ENCODE measurements at regions not wholly inside any gene's neighbourhood (a gene's known extent, or its start where the extent isn't known, plus 50 kb on each side); places are given as distances from the start of the nearest gene placed in this dataset.

DNA sequence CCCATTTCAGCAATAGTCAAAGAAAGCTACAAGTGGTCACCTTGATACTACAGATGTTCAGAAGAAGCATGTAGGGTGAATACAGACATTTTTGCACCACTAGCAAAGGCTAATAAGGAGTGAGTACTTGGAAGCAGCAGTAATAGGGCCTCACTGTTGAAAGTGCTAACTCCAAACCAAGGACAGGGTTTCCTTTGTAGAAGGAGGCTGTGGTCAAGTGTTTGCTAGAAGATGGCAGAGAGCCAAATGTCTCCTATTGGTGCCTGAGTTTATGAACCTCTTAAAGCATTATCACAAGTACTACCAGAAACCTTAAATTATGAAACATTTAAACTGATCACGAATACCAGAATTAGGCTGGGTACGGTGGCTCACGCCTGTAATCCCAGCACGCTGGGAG, 308.1 kb downstream of the ZEB2 start:
- DNase-seq = peak; percentile 0

DNA sequence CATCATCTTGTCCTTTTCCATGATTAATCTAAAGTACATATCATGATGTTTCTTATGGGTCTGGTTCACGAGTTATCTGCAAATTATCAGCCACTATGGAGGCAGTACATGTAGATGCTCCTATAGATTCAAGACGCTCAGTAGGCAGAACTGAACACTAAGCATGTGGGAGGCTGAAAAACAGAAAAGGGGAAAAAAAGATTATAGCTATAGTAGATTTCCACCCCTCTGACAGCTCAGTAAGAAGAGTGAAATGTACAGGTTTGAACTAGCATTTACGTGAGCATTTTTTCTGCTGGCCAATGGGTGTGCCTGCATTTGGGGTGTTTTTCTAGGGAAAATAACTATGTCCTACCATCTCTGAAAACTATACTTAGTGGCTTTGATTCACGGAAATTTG, 308.9 kb downstream of the ZEB2 start:
- no peak for DNase-seq

DNA sequence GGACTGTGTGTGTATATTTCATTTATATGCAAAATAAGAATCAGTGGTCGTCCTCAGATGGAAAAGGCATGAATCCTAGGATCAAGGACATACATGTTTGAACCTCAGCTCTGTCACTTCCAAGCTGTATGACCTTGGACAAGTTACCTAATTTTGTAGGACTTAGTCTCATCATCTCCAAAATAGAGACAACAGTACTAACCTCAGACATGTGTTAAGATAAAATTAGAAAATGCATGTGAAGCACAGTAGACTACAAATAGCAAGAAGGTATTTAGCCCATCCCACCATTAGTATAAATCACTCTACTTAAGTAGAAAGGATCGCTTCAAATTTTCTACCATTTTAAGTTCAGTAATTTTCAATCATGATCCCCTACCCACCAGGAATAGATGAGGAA, 309.8 kb downstream of the ZEB2 start:
- no peak for DNase-seq

DNA sequence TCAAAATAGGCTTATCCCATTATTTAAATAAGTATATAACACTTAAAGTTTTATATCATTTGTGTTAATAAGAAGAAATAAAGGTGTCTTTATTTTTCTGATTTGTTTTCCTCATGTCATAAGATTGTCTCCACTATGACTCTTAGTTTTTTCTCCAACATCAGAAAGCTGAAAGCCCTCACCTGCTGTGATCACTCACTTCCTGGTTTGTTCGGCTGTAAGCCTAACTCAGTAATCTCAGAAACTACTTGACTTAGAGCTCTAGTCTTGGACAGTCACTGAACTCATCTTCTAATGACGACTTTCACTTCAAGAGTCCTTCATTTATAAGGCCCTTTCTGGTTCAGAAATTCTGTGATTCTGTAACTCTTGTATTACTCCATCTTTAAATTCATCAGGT, 311.0 kb downstream of the ZEB2 start:
- peak; percentile 0 for DNase-seq

DNA sequence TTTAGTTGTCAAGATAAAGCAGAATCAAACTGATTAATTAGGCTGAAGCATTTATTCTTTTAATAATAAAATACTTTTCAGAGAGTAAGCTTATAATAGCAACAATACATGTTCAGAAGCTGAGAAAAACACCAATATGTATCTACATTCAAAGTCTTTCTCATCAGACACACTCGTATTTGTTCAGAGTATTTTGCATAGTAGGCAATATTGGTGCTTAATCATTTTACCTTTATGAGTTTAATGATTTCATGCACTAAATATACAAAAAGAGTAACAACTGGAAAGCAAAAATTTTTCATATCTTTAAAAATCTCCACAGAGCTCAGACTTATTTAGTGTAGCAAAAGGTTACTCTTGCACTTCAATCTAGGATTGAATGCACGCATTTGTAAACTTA, 313.9 kb downstream of the ZEB2 start:
- no peak for DNase-seq

DNA sequence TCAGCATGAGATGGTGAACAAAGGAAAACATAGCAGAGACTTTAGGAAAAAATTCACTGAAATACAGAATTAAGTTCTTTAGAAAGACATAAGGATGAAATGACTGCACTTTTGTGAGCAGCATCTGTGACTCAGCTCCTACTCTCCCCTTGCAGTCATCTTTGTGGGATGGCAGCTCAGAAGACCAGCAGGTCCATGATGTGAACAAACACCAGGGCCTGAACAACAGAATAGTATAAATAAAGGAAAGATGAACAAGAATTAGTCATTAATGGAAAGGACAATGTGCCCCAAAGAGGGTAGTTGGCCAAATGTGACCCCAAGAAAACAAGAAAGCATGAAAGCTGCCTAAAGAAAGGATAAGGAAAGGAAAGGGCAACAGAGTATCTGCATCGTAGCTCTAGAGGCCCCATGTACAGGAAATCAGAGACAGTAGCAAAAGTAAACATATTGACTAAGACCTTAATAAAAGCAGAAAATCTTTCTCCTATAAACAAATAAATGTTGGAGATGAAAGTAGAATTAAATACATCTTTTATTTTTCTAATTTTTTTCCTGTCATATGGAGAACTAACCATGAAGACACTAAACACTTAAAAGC, 318.0 kb downstream of the ZEB2 start:
- no peak for DNase-seq

DNA sequence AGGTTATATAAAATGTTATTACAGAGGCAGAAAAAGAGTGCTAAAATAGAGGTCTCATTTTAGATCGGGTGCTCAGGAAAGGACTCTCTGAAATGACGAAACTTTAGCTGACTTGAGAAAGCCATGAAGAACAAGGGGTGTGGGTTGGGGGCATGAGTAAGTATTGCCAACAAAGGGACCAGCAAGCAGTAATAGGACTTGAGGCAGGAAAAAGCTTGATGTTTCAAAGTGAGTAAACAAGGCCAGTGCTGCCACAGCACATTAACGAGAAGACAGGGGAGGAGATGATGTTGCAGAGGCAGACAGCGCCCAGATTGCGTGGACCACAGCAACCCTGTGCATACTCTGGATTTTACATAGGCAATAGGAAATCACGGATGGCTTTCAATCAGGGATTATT, 318.8 kb downstream of the ZEB2 start:
- DNase-seq = no peak

DNA sequence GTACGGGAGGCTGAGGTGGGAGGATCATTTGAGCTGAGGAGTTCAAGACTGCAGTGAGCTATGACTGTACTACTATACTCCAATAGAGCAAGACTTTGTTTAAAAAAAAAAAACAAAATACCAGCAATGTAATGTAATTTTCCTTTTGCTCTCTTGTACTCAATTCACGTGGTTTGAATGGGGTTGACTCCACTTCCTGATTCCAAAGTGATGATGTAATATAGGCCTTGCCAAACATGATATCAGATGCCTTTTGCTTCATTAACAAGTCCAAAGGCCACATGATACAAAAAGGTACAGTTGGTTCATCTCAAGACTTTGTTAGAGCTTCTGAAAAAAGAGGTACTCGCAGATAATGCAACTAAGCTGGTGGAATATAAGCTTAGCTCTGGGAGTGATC, 321.8 kb downstream of the ZEB2 start:
- DNase-seq = peak; percentile 25

DNA sequence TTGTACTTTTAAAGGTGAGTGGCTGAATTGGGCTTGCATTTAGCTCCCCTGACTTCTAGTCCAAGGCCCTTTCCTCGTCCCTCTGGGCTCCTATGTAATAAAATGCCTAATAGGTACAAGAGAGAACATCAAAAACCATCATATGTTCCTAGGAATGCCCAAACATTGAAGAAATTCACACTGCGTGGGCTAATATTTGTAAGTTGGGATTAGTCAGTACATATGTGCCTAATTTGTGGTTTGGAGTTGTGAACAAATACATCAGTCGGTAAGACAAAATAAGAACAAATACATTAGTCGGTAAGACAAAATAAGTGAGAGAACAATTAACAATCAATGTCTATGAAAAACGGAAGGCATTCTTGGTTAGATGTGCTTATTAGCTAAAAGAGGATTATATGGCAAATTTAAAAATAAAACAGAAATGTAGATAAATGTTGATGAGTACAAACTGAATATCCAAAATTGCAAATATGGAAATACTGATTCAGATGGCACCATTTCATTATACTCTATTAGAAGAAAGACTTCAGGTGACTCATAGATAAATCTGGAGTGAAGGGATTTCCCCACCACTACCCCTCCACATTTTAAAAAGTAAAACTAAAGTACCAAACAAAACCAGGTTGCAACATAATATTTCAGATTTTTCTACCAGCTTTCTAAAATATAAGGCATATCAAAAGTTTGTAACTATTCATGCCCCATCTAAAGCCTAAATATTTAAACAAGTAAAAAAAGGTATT, 325.4 kb downstream of the ZEB2 start:
- no peak for DNase-seq

DNA sequence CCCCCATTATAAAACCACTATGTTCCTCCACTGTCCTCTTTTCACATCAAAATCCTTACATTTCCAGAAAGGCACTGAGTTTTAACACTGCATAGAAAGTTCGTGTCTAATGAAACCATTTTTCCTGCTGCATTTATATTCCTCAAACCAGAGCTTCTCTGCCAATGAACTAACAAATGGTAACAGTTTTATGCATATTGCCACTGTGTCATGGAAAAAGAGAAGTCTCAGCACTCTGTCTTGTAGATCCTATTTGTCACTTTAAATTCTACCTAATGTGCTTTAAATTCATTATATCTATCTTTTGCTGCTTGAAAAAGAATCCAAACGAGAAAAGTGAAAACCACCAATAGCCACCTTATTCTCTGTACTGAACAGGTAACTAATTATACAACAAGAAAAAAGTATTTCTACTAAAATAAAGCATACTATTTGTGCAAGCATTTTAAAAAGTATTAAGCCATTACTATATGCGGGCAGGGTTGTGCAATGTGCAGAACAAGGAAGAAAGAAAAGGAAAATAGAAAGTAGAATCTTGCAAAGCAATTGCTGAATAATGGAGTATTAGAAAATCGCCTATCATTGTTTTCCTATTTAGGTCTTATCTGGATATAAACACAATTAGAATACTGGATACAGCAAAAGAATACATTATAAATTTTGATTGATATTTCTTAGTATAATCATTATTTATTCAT, 328.9 kb downstream of the ZEB2 start:
- DNase-seq = no peak

DNA sequence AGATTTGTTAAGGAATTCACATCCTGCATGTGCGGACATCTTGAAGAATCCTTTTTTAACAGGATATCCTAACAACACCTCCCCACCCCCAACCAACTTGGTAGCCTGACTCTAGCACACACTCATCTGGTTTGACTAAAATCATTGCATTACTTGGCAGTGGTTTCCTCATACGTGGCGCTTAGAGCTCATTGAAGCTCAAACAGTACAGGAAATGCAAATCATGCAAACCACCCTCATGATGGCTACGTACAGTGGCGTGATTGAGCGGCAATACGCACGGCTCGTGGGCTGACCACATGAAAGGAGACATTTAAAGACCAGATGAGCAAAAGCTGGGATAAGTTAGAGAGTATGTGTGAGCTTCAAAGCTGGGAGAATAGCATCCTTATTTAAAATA, 336.2 kb downstream of the ZEB2 start:
- no peak for DNase-seq

DNA sequence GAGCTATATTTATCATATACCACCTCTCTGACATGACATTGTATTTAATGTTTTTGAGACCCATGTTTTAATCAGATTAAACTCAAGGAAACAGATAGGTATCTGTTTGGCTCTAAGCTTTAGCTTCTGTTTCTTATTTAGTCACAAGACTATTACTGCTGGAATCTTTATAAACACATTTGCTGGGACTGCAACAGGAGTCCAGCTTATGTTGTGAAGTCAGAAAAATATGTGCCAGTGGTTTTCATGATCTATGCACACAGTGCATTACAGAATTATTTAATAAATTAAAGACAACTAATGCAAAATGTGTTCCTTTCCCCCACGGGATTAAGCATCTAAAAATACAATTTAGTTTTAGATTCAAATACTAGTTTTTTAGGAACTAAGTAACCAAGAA, 338.9 kb downstream of the ZEB2 start:
- no peak for DNase-seq

DNA sequence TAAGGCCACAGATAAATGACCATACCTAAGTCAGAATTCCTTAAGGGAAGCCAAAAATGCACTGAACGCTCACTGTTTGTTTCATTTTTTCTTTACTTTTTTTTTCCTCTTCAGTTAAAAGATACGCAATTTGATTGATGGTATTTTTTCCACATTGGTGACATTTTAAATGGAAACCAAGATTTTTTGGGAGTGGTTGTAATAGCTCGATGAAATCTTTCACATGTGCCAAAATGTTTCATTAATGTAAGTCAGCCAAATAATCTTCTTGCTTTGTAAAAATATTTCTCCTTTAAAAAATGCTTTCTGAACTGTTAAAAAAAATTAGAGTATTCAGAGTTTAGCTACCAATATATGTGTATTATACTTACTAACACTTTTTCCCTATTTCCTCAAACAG, 339.8 kb downstream of the ZEB2 start:
- no peak for DNase-seq

DNA sequence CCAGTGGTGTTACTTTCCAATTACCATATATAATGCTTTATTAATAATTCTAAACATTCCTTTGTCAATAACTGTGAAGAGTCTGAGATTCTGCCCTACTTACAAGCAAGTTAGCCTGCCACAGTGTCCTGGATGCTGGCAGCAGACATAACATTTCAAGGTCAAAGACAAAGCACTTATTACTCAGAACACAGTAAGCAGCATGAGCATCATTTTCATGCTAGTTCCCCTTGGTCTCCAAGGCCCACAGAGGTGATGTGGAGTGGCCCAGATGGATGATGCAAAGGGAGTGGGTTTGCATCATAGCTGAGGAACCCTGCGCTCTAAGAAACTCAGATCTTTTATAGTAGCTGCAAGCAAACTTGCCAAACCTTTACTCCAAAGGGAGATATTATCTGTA, 349.7 kb downstream of the ZEB2 start:
- DNase-seq = no peak

DNA sequence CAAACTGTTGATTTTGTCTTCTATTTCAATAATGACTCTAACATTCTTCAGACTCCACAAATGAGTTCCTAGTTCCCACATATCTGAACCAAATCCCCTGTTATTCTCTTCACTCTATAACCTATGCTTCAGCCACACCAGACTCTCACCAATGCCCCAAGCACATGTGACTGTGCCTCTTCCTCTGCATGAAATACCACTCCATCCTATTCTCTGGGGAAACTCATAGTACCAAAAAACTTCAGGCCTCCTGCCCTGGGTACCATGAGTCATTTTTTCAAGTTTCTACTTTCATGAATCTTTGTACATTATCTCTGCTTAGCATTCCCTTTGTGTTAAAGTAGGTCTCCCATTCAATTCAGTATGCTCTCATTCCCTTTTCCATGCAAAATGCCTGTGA, 353.2 kb downstream of the ZEB2 start:
- DNase-seq = no peak

DNA sequence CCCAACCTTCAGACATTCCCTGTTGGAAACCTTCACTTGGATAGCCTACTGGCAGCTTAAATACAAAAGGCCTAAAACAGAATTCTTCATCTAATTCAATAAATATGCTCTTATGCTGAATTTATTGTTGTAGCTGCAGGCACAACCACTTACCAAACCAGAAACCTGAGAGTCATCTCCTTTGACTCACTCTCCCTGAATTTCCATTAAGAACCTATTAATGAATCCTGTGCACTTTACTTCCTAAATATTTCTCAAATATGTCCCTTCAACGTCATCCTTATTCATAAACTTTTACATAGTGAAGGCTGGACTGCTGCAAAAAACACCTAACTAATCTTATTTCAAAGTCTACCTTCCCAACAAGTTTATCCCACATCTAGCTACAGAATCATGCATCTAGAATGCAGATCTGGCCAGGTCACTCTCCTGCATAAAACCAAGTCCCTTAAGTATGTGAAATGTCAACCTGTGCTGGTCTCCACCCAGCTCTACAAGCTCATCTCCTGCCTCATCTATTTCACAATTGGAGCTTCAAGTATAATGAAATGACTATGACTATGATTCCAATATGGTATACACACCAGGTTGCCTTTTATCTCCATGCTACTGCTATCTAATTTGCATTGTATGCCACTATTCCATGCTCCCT, 354.2 kb downstream of the ZEB2 start:
- no peak for DNase-seq

DNA sequence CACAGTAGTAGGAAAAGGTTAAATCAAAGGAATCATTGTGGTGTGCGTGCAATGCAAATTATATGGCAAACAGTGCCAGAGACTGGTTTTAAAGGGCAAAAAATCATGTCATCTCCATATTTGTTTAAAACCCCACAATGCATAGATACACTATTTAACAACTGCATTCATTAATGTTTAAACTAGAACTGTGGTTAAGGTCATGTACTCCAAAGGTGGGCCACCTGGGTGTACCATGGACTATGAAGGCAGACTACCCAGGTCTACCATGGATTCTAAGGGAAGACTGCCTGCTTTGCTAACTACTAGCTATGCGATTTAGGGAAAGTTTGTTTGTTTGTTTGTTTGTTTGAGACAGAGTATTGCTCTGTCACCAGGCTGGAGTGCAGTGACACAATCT, 356.3 kb downstream of the ZEB2 start:
- no peak for DNase-seq

DNA sequence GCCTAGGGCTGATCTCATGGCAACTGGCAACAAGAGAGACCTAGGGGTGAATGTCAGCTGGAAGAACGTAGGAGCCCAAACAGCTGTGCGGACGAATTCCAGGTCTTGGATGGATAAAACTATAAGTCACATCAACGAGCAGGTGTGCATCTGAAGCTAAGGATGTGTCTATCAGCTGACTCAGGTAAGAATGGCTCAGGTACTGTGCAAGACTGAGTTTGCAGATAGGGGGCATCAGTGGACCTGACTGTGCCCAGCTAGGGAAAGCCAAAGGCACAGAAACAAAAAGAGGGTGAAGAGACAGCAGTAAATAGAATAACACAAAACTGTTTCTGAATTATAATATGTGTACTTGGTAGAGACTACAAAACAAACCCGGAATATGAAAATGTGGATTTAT, 357.3 kb downstream of the ZEB2 start:
- DNase-seq = peak; percentile 55

DNA sequence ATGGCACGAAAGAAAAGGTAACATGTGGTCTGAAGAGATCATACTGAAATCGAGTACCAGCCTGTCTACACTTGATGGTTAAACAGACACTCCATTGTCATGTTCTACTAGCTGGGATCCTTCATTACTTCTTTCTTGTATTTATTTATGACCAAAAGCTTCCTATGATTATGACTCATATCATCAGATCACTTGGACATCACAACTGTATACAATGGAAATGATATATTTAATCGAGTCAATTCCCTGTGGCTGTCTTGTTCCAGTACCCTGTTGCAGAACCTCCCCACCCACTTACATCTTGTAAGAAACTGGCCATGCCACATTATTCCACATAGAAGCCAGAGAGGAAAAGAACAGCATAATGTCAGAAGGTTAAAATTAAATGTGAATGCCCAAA, 358.9 kb downstream of the ZEB2 start:
- no peak for DNase-seq

DNA sequence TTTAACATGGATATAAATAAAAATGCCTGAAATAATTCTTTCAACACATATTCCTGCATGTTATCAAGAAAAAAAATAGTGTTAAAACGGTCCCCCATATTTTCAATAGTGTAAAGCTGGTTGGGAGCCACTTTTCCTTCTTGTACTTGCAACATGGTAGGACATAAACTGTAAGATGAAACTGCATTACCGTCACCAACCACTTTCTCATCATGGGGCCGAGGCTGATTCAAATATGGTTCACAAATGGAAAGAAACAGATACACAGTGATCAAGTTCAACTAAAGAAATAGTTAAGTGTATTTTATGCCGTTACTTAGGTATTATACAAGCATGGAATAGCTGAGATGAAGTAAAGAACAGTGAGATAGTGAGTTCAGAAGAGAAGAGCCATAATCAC, 360.7 kb downstream of the ZEB2 start:
- DNase-seq = no peak

DNA sequence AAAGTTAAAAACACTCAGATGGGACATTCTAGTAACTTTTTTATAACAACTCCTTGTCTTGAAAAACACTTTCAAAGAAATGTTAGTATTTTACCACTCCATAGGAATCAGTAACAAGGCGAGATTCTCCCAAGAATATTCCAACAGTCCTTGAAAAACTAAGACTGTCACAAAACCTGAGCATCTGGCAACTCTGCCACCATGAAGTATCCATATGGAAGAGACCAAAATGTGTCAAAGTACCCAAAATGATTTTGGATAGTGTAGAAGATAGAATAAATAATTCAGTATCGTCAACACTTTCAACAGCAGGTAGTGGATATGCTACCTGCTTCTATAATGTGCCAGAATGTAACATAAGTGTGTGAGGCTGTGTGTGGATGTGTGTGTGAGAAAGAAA, 361.8 kb downstream of the ZEB2 start:
- no peak for DNase-seq

DNA sequence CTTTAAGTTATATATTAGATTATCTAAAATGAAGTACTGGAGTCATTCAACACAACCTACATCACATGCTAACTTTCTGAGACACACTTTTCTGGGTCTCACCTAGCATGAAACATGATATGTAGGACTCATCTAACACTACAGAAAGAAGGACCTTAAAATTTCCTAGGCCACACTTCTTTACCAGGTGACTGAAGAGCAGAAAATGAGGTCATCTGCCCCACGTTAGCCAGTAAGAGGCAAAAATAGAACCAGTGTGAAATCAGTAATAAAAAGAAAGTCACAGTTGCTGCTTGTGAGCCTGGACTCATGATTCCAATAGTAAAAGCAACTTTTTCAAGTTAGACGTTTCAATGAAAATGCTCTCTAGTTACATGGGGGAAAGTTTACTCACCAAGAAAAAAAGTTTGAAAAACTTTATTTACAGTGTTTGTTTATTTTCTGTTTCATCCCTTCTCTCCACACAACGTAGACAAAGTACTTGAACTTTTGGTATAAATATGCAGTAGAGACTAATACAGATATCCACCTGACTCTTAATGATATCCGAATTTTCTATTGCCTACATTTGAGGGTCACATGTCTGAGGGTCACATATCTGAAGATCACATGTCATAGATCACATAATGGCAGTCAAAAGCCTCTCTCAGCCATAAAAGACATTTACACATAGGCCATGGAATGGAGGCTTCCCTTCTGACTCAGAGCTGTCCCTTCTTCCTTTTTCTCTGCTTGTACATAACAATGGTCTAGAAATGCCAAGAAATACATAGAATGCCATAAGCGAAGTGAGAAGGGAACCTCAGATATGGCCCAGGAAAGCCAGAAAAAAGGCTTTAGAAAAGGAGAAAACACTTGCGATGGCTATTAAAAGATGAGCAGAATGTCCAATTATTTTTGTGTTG, 362.9 kb downstream of the ZEB2 start:
- no peak for DNase-seq

DNA sequence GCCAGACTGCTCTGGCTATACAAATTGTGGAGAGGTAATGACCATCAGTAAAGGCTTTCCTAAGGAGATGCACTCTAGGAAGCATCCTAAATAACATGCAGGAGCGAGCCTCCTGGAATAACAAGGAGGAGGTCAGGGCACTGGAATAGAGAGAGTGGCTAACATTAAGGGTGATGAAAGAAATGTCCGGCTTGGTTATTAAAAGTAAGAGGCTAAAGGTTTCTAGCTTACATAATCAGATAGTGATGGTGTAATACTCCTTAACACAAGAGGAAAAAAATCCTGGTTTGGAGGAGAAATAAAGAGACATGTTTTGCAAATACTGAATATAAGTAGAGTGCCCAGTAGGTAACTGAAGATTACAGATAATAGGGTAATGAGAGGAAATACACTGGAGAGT, 365.7 kb downstream of the ZEB2 start:
- no peak for DNase-seq

Measured in DMS53 (cell line).